ENCODE measurements at regions not wholly inside any gene's neighbourhood (a gene's known extent, or its start where the extent isn't known, plus 50 kb on each side); places are given as distances from the start of the nearest gene placed in this dataset.

DNA sequence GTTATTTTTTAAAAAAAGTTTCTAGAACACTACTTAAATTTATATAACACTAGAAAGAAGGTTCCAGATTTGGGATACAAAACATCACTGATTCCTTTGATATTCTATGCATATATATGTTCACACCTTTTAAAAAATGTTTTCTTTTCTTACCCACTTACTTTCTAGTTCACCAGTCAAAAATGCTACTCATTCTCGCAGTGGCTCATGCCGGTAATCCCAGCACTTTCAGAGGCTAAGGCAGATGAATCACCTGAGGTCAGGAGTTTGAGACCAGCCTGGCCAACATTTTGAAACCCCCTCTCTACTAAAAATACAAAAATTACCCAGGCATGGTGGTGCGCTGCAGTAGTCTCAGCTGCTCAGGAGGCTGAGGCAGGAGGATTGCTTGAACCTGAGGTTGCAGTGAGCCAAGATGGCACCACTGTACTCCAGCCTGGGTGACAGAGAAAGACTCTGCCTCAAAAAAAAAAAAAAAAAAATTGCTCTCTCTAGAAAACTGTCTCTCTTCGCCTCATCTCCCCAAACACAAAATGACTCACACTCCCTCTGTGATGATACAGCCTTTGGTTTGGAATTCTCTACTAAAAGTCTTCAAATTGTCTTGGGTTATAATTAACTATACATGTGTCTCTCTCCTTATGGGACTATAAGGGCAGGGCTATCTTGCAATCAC is 52.6 kb upstream of the TGFBR2 start:
- DNase-seq (ENCODE audit: low spot score): no peak

DNA sequence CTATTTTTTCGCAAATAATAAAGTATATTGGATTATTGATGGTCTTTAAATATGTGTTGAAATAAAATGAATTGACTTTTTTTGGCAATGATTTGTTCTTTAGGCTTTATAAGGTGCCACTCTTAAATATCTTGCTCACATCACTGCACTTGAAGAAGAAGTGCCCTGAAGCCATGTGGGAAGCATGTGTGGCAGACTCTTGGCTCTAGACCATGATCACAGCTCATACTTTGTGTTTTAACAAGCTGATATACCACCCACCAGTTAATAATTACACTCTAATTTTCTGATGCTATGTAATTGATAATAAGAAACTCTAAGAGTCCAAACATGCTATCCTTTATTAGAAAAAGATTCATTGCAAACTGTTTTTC is 52.1 kb upstream of the TGFBR2 start:
- DNase-seq (ENCODE audit: low spot score): no peak

DNA sequence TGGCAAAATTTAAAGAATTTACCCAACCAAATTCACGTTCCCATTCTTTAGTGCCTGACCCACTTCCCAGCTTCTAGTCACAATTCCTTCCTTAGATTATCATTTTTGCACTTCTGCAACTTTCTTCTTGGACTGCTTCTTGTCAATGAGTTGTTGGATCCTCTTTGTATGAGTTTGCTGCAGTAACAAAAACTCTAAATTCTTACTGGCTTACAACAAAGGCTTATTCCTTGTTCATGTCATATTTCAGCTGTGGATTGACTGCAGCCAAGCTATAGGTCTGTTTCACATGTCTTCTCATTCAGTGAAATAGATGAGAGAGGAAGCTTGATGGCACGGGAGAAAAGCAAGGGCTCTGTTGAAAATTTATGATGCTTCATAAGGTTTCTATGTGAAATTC is 50.4 kb upstream of the TGFBR2 start:
- DNase-seq (ENCODE audit: low spot score): no peak

Measured in Ammon's horn (tissue), 1 donor.